ENCODE measurements at regions not wholly inside any gene's neighbourhood (a gene's known extent, or its start where the extent isn't known, plus 50 kb on each side); places are given as distances from the start of the nearest gene placed in this dataset.

DNA sequence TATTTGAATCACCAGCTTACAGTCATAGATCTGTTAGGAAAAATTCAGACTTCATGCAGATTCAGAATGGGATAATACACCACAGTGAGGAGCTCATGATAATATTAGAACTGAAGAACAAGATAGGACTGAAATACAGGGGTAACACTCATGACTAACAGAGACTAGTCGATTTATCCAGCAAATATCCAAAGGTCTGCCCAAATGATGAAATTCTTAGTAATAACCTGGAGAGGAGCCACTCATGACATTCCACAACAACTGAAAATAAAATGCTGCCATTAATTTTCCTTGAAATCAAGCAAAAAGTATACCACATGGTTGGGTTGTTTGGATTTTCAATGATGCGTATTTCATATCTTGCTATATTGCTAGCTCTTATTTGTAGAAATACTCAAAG, 903.7 kb upstream of the ADGRL3 start:
- Histone ChIP-seq H3K9me3 (ENCODE audit: low read length) (no peaks in the 10 kb centered on the region), H3K27ac (ENCODE audit: low read length) (no peak overlapping the region), H3F3A (ENCODE audit: low read length, unreplicated experiment) (no peaks in the 10 kb centered on the region), H2AFZ (ENCODE audit: low read length) (no peak overlapping the region), H3K4me1 (ENCODE audit: insufficient read depth, low read length) (no peaks in the 10 kb centered on the region), H3K4me3 (ENCODE audit: low read length) (no peak overlapping the region), H3K27me3 (ENCODE audit: low read length) (no peaks in the 10 kb centered on the region), H3K4me2 (ENCODE audit: low read length) (no peak overlapping the region), H4K20me1 (ENCODE audit: low read length) (no peaks in the 10 kb centered on the region), H3K36me3 (ENCODE audit: low read depth, low read length) (no peaks in the 10 kb centered on the region), H3K9ac (ENCODE audit: low read length) (no peak overlapping the region), H3K79me2 (ENCODE audit: low read length) (no peaks in the 10 kb centered on the region), H3K9me2 (replicated peaks; ENCODE audit: low read length) (no peaks in the 10 kb centered on the region)
- TF ChIP-seq, protein P1, sequence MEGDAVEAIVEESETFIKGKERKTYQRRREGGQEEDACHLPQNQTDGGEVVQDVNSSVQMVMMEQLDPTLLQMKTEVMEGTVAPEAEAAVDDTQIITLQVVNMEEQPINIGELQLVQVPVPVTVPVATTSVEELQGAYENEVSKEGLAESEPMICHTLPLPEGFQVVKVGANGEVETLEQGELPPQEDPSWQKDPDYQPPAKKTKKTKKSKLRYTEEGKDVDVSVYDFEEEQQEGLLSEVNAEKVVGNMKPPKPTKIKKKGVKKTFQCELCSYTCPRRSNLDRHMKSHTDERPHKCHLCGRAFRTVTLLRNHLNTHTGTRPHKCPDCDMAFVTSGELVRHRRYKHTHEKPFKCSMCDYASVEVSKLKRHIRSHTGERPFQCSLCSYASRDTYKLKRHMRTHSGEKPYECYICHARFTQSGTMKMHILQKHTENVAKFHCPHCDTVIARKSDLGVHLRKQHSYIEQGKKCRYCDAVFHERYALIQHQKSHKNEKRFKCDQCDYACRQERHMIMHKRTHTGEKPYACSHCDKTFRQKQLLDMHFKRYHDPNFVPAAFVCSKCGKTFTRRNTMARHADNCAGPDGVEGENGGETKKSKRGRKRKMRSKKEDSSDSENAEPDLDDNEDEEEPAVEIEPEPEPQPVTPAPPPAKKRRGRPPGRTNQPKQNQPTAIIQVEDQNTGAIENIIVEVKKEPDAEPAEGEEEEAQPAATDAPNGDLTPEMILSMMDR (conservative IDR thresholded peaks at IDR 0.05; ENCODE audit: low read depth, low read length) = no peak
- TF ChIP-seq EZH2 (IDR thresholded peaks at IDR 0.05; ENCODE audit: low read length, unreplicated experiment) (no peak), EZH2phosphoT487 (IDR thresholded peaks at IDR 0.05; ENCODE audit: borderline replicate concordance, low read length) (no peak)
- intact Hi-C loops (cut with micrococcal nuclease) = loop anchor here (10.0 kb wide), 1 partner anchor 1718 kb away; no protein-coding TSS in a partner anchor
- no peak for DNase-seq
- ChIA-PET POLR2A (ENCODE audit: unreplicated experiment) (no interaction called here), CTCF (no interaction called here)
- no TSS peak for BruUV-seq (replicated peaks)
- peak; percentile 29; the same call in 1 of the 2 replicates for ATAC-seq

DNA sequence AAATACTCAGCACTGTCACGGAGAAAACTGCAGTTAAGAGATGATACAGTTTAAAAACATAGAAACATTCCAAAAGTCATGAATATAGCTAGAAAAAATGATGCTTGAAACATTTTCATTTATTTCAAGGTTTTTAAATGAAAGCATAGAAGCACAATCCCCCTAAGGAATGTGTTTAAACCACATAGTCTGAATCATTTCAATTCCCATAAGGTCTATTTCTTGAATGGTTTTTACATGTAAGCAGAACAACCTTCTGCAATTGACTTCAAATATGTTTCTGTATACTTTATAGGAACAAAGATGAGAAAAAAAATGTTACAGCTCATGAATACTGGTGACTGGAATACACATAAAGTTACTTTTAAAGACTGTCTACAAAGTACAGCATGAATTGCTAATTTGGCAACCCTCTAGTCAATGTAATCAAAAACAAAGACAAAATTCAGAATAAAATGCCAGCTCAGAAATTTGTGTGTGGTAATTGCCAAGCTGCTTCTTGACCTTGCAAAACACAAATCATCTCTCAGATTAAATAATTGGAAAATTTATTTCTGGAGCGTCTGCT, 886.4 kb upstream of the ADGRL3 start:
- Histone ChIP-seq H3K79me2 (ENCODE audit: low read length) (no peaks in the 10 kb centered on the region), H3K36me3 (ENCODE audit: low read depth, low read length) (no peaks in the 10 kb centered on the region), H4K20me1 (ENCODE audit: low read length) (no peaks in the 10 kb centered on the region), H3K4me2 (ENCODE audit: low read length) (peak overlapping the region; percentile 38), H2AFZ (ENCODE audit: low read length) (no peak overlapping the region), H3K9me2 (replicated peaks; ENCODE audit: low read length) (no peaks in the 10 kb centered on the region), H3K27me3 (ENCODE audit: low read length) (no peaks in the 10 kb centered on the region), H3K4me1 (ENCODE audit: insufficient read depth, low read length) (peaks cover 19% of the 10 kb centered on the region), H3K9me3 (ENCODE audit: low read length) (no peaks in the 10 kb centered on the region), H3K9ac (ENCODE audit: low read length) (no peak overlapping the region), H3K27ac (ENCODE audit: low read length) (peak overlapping the region; percentile 66), H3F3A (ENCODE audit: low read length, unreplicated experiment) (no peaks in the 10 kb centered on the region), H3K4me3 (ENCODE audit: low read length) (no peak overlapping the region)
- POLR2A ChIA-PET (ENCODE audit: unreplicated experiment) = interaction anchor here (0.6 kb wide), 1 partner anchor 39 kb away, joined by 3 read pairs; no protein-coding TSS in a partner anchor
- DNase-seq = no peak
- CTCF ChIA-PET = interaction anchor here (1.4 kb wide), 1 partner anchor 150 kb away, joined by 3 read pairs; no protein-coding TSS in a partner anchor
- TF ChIP-seq EZH2 (IDR thresholded peaks at IDR 0.05; ENCODE audit: low read length, unreplicated experiment) (no peak), EZH2phosphoT487 (IDR thresholded peaks at IDR 0.05; ENCODE audit: borderline replicate concordance, low read length) (no peak)
- TF ChIP-seq, protein P1 (conservative IDR thresholded peaks at IDR 0.05; ENCODE audit: low read depth, low read length) = no peak
- intact Hi-C loops (cut with micrococcal nuclease) = loop anchor here (1.0 to 10.0 kb wide), 3 partner anchors 69 to 151 kb away; no protein-coding TSS in a partner anchor
- BruUV-seq (replicated peaks) = no TSS peak
- ATAC-seq = peak; percentile 3; the same call in 1 of the 2 replicates

DNA sequence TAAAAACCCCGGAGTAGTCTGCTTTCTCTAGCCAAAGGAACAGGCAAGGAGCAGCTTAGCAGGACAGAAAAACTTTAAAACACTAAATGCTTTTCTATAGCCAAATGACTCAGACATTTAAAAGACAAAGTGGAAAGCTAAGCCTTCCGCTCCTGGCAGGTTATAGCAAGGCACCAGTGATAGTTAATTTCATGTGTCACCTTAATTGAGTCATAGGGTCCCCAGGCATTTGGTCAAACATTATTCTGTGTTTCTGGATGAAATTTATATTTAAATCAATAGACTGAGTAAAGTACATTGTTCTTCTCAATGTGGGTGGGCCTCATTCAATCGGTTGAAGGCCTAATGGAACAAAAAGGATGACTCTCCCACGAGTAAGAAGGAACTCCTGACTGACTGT, 885.7 kb upstream of the ADGRL3 start:
- H4K20me1 ChIP-seq (ENCODE audit: low read length) = no peaks in the 10 kb centered on the region
- ChIA-PET POLR2A (ENCODE audit: unreplicated experiment) (interaction anchor here (0.6 kb wide), 2 partner anchors 38 to 60 kb away, joined by 3 read pairs; no protein-coding TSS in a partner anchor), CTCF (interaction anchor here (0.6 to 1.4 kb wide), 2 partner anchors 150 to 549 kb away, joined by 3 read pairs; no protein-coding TSS in a partner anchor)
- DNase-seq (peak; percentile 86), ATAC-seq (peak; percentile 86)
- no peaks in the 10 kb centered on the region for H3K9me3 ChIP-seq (ENCODE audit: low read length)
- H3K27me3 ChIP-seq (ENCODE audit: low read length) = no peaks in the 10 kb centered on the region
- H2AFZ ChIP-seq (ENCODE audit: low read length) = peak overlapping the region; percentile 49
- peaks cover 19% of the 10 kb centered on the region for H3K4me1 ChIP-seq (ENCODE audit: insufficient read depth, low read length)
- no peaks in the 10 kb centered on the region for H3K9me2 ChIP-seq (replicated peaks; ENCODE audit: low read length)
- H3K79me2 ChIP-seq (ENCODE audit: low read length) = no peaks in the 10 kb centered on the region
- H3K4me3 ChIP-seq (ENCODE audit: low read length) = no peak overlapping the region
- H3K27ac ChIP-seq (ENCODE audit: low read length) = peak overlapping the region; percentile 78
- no peak for TF ChIP-seq EZH2phosphoT487 (IDR thresholded peaks at IDR 0.05; ENCODE audit: borderline replicate concordance, low read length)
- TF ChIP-seq, protein P1 (conservative IDR thresholded peaks at IDR 0.05; ENCODE audit: low read depth, low read length) = no peak
- no peak for TF ChIP-seq EZH2 (IDR thresholded peaks at IDR 0.05; ENCODE audit: low read length, unreplicated experiment)
- no peaks in the 10 kb centered on the region for H3K36me3 ChIP-seq (ENCODE audit: low read depth, low read length)
- BruUV-seq (replicated peaks) = no TSS peak
- no peaks in the 10 kb centered on the region for H3F3A ChIP-seq (ENCODE audit: low read length, unreplicated experiment)
- H3K4me2 ChIP-seq (ENCODE audit: low read length) = peak overlapping the region; percentile 54
- intact Hi-C loops (cut with micrococcal nuclease) = loop anchor here (1.0 to 10.0 kb wide), 3 partner anchors 68 to 150 kb away; no protein-coding TSS in a partner anchor
- H3K9ac ChIP-seq (ENCODE audit: low read length) = no peak overlapping the region

Measured in PC-3 (cell line).